ENCODE measurements at regions not wholly inside any gene's neighbourhood (a gene's known extent, or its start where the extent isn't known, plus 50 kb on each side); places are given as distances from the start of the nearest gene placed in this dataset.
"Not testable (repeated sequence)": the region's sequence is repeated elsewhere in the genome, so short reads cannot be mapped to it uniquely, and the experiment has no call there.

- H3K9ac ChIP-seq (ENCODE audit: insufficient read length); H3K36me3 ChIP-seq (ENCODE audit: insufficient read depth, low read length); H3K9me3 ChIP-seq (ENCODE audit: low read depth, low read length); H3K27ac ChIP-seq; DNase-seq (ENCODE audit: low read depth, low spot score); H3K4me3 ChIP-seq: not testable (repeated sequence)
These were observed 111.4 kb upstream of the METTL9 start for GRCh38 chr16:21487956-21488355.

- H3K9me3 ChIP-seq (ENCODE audit: low read depth, low read length); H3K36me3 ChIP-seq (ENCODE audit: insufficient read depth, low read length); H3K9ac ChIP-seq (ENCODE audit: insufficient read length); DNase-seq (ENCODE audit: low read depth, low spot score); H3K4me3 ChIP-seq; H3K27ac ChIP-seq: not testable (repeated sequence)
These were observed 100.3 kb upstream of the METTL9 start for GRCh38 chr16:21499046-21499445.

- not testable (repeated sequence) for H3K9me3 ChIP-seq (ENCODE audit: low read depth, low read length); H3K36me3 ChIP-seq (ENCODE audit: insufficient read depth, low read length); DNase-seq (ENCODE audit: low read depth, low spot score)
- peak overlapping the region; percentile 80 for H3K4me3 ChIP-seq
- H3K27ac ChIP-seq, result peak overlapping the region; percentile 48; the same call in 1 of the 2 replicates
- H3K9ac ChIP-seq (ENCODE audit: insufficient read length), result peak overlapping the region; percentile 78
These were observed 98.0 kb upstream of the METTL9 start for GRCh38 chr16:21501223-21501868.

- no peak for DNase-seq (ENCODE audit: low read depth, low spot score)
- peak overlapping the region; percentile 54; the same call in 1 of the 2 replicates for H3K27ac ChIP-seq
- no peaks in the 10 kb centered on the region for H3K9me3 ChIP-seq (ENCODE audit: low read depth, low read length)
- peak overlapping the region; percentile 80 for H3K4me3 ChIP-seq
- H3K36me3 ChIP-seq (ENCODE audit: insufficient read depth, low read length), result no peaks in the 10 kb centered on the region; the same call in 1 of the 2 replicates
- TF ChIP-seq POLR2AphosphoS5 (IDR thresholded peaks at IDR 0.05; ENCODE audit: borderline replicate concordance, low read depth, low read length), result peak; percentile 82; the same call in 1 of the 2 replicates
- no peak for TF ChIP-seq EZH2 (IDR thresholded peaks at IDR 0.05)
- H3K9ac ChIP-seq (ENCODE audit: insufficient read length), result peak overlapping the region; percentile 78
These were observed 97.3 kb upstream of the METTL9 start for GRCh38 chr16:21501869-21502667.

GRCh38 chr16:21503574-21503920 lies 95.8 kb upstream of the METTL9 start:
- not testable (repeated sequence) for H3K4me3 ChIP-seq; H3K9ac ChIP-seq (ENCODE audit: insufficient read length); DNase-seq (ENCODE audit: low read depth, low spot score); H3K9me3 ChIP-seq (ENCODE audit: low read depth, low read length); H3K36me3 ChIP-seq (ENCODE audit: insufficient read depth, low read length)
- H3K27ac ChIP-seq, result peak overlapping the region; percentile 46; the same call in 1 of the 2 replicates

- not testable (repeated sequence) for DNase-seq (ENCODE audit: low read depth, low spot score); H3K9me3 ChIP-seq (ENCODE audit: low read depth, low read length); H3K9ac ChIP-seq (ENCODE audit: insufficient read length); H3K4me3 ChIP-seq; H3K36me3 ChIP-seq (ENCODE audit: insufficient read depth, low read length)
- peak overlapping the region; percentile 46; the same call in 1 of the 2 replicates for H3K27ac ChIP-seq
These were observed 95.2 kb upstream of the METTL9 start for GRCh38 chr16:21503941-21504832.

- DNase-seq (ENCODE audit: low read depth, low spot score); H3K27ac ChIP-seq: not testable (repeated sequence)
These were observed 93.4 kb upstream of the METTL9 start for GRCh38 chr16:21505751-21506520.

GRCh38 chr16:21506857-21507456 lies 92.4 kb upstream of the METTL9 start:
- DNase-seq (ENCODE audit: low read depth, low spot score); H3K4me3 ChIP-seq; H3K27ac ChIP-seq; H3K9ac ChIP-seq (ENCODE audit: insufficient read length); H3K9me3 ChIP-seq (ENCODE audit: low read depth, low read length); H3K36me3 ChIP-seq (ENCODE audit: insufficient read depth, low read length): not testable (repeated sequence)

More at GRCh38 chr16:21505751-21506520, 93.4 kb upstream of the METTL9 start:
- not testable (repeated sequence) for H3K9me3 ChIP-seq (ENCODE audit: low read depth, low read length); H3K4me3 ChIP-seq; H3K36me3 ChIP-seq (ENCODE audit: insufficient read depth, low read length); H3K9ac ChIP-seq (ENCODE audit: insufficient read length)

- not testable (repeated sequence) for DNase-seq (ENCODE audit: low read depth, low spot score); H3K9ac ChIP-seq (ENCODE audit: insufficient read length); H3K4me3 ChIP-seq; H3K9me3 ChIP-seq (ENCODE audit: low read depth, low read length); H3K27ac ChIP-seq
- peaks cover 16% of the 10 kb centered on the region; the same call in 1 of the 2 replicates for H3K36me3 ChIP-seq (ENCODE audit: insufficient read depth, low read length)
These were observed 91.6 kb upstream of the METTL9 start for GRCh38 chr16:21507631-21508305.

GRCh38 chr16:21508661-21509436 lies 90.5 kb upstream of the METTL9 start:
- not testable (repeated sequence) for H3K4me3 ChIP-seq; H3K9me3 ChIP-seq (ENCODE audit: low read depth, low read length); H3K9ac ChIP-seq (ENCODE audit: insufficient read length); DNase-seq (ENCODE audit: low read depth, low spot score); H3K27ac ChIP-seq
- H3K36me3 ChIP-seq (ENCODE audit: insufficient read depth, low read length), result peaks cover 20% of the 10 kb centered on the region; the same call in 1 of the 2 replicates

- H3K4me3 ChIP-seq; H3K27ac ChIP-seq; H3K9me3 ChIP-seq (ENCODE audit: low read depth, low read length); H3K9ac ChIP-seq (ENCODE audit: insufficient read length); DNase-seq (ENCODE audit: low read depth, low spot score): not testable (repeated sequence)
- H3K36me3 ChIP-seq (ENCODE audit: insufficient read depth, low read length), result peaks cover 20% of the 10 kb centered on the region; the same call in 1 of the 2 replicates
These were observed 89.8 kb upstream of the METTL9 start for GRCh38 chr16:21509437-21510086.

Measured in SK-N-MC (cell line).